HepG2 (cell line): ENCODE measurements at regions not wholly inside any gene's neighbourhood (a gene's known extent, or its start where the extent isn't known, plus 50 kb on each side); places are given as distances from the start of the nearest gene placed in this dataset.

Source experiments
- ATAC-seq: fragments of 200-7000 bp; cut with Tn5 transposase; 3 replicates; pipeline ENCODE4 v1.9.1; 2020; ENCODE audit warnings: mild to moderate bottlenecking, moderate library complexity
- BruUV-seq: library from RNA; stranded (reverse); fragments of 400-500 nt; replicated peaks from 2 replicates; lab custom pipeline; 2021; lab: Mats Ljungman, UMichigan
- CTCF ChIA-PET: fragments of 300-600 bp; formaldehyde crosslinking; extraction: SDS; loops from one replicate; lab custom pipeline; 2021; ENCODE audit warnings: low total read pairs, inconsistent platforms, low intra/inter-chr PET ratio; lab: Yijun Ruan, JAX
- POLR2A ChIA-PET: fragments of 350-600 bp; sonication (Branson Sonifier 250); formaldehyde crosslinking; loops from one replicate; lab custom pipeline; 2020; ENCODE audit warnings: antibody characterized with exemption, inconsistent platforms; lab: Yijun Ruan, JAX
- DNase-seq: peaks from one replicate; pipeline ENCODE4 v3.0.0-alpha.2; 2015; ENCODE audit warnings: low spot score
- FAIRE-seq: peaks from 3 replicates; lab custom pipeline; 2011; peaks lifted over from hg19 to GRCh38; lab: Jason Lieb, UNC
- H2AFZ ChIP-seq: one replicate; pipeline ENCODE4 v1.6.1; 2011; ENCODE audit warnings: low read length, inconsistent platforms
- H3K27ac ChIP-seq: fragments of 300-600 bp; 3 replicates; pipeline ENCODE4 v1.8.0; 2011; ENCODE audit warnings: mixed run types, mild to moderate bottlenecking, mixed read lengths, low read length, inconsistent platforms; ENCODE audit not compliant: insufficient read depth; ENCODE audit errors: extremely low read length
- H3K27me3 ChIP-seq, 2 experiments: fragments of 200-600 bp in 1 of 2; 2 replicates in 1 of 2; 3 replicates in 1 of 2; pipeline versions ENCODE4 v1.6.0 to v1.8.0; 2011; ENCODE audit warnings: low read length in 2 of 2, mild to moderate bottlenecking in 2 of 2, moderate library complexity in 2 of 2, inconsistent platforms in 1 of 2; ENCODE audit not compliant: insufficient read depth in 2 of 2, control insufficient read depth in 1 of 2
- H3K36me3 ChIP-seq, 2 experiments: fragments of 200-600 bp in 1 of 2; replicated peaks in 1 of 2; 2 replicates in 1 of 2; 3 replicates in 1 of 2; pipeline versions ENCODE4 v1.5.1 to v1.8.0; 2011; ENCODE audit warnings: low read length in 2 of 2, inconsistent platforms in 1 of 2; ENCODE audit not compliant: insufficient read depth in 2 of 2, control insufficient read depth in 1 of 2
- H3K4me1 ChIP-seq: 2 replicates; pipeline ENCODE4 v1.5.1; 2012; ENCODE audit warnings: low read length, inconsistent platforms; ENCODE audit not compliant: insufficient read depth
- H3K4me2 ChIP-seq: 2 replicates; pipeline ENCODE4 v1.6.0; 2011; ENCODE audit warnings: low read depth, low read length, inconsistent platforms
- H3K4me3 ChIP-seq, 3 experiments: fragments of 200-600 bp in 1 of 3; sonication (generic), shearing (Covaris generic) in 1 of 3; replicated peaks in 1 of 3; 2 replicates each; pipeline ENCODE4 v1.5.1; 2011 to 2016; ENCODE audit warnings: low read length in 3 of 3, inconsistent platforms in 2 of 3, low read depth in 2 of 3, mild to moderate bottlenecking in 2 of 3, control low read depth in 1 of 3, mixed read lengths in 1 of 3; ENCODE audit not compliant: insufficient read depth in 1 of 3
- H3K79me2 ChIP-seq: one replicate; pipeline ENCODE4 v1.6.1; 2011; ENCODE audit warnings: low read length, inconsistent platforms; ENCODE audit not compliant: insufficient read depth
- H3K9ac ChIP-seq: 2 replicates; pipeline ENCODE4 v1.6.0; 2011; ENCODE audit warnings: mild to moderate bottlenecking, low read depth, low read length, inconsistent platforms; ENCODE audit not compliant: insufficient read depth
- H3K9me3 ChIP-seq: 2 replicates; pipeline ENCODE4 v1.5.1; 2012; ENCODE audit warnings: mild to moderate bottlenecking, low read length
- H4K20me1 ChIP-seq: 2 replicates; pipeline ENCODE4 v1.6.0; 2011; ENCODE audit warnings: inconsistent platforms, mild to moderate bottlenecking, low read length, moderate library complexity; ENCODE audit not compliant: insufficient read depth
- AGO2 ChIP-seq: fragments of 200-400 bp; formaldehyde crosslinking; optimal IDR thresholded peaks from 2 replicates; pipeline ENCODE3; 2017; ENCODE audit warnings: mild to moderate bottlenecking, low read depth, low read length, moderate library complexity
- DZIP1 ChIP-seq: sonication (generic); formaldehyde crosslinking; IDR thresholded peaks from 2 replicates; pipeline ENCODE4 v1.5.0; 2020; ENCODE audit warnings: mild to moderate bottlenecking, missing genetic modification reagents
- ETV5 ChIP-seq: IDR thresholded peaks from 2 replicates; pipeline ENCODE4 v1.6.1; 2018; ENCODE audit warnings: missing biosample characterization, missing genetic modification reagents, inconsistent platforms, borderline replicate concordance
- FOXA3 ChIP-seq: IDR thresholded peaks from 2 replicates; pipeline ENCODE4 v1.6.1; 2016; ENCODE audit warnings: missing genetic modification reagents, missing compliant biosample characterization
- IRF2 ChIP-seq: IDR thresholded peaks from 2 replicates; pipeline ENCODE4 v1.6.1; 2018; ENCODE audit warnings: missing genetic modification reagents, missing compliant biosample characterization
- NR2C2 ChIP-seq: sonication (generic); formaldehyde crosslinking; IDR thresholded peaks from 2 replicates; pipeline ENCODE4 v1.4.0; 2020; ENCODE audit warnings: missing genetic modification reagents, mild to moderate bottlenecking, moderate library complexity, borderline replicate concordance
- SIX4 ChIP-seq: sonication (generic); formaldehyde crosslinking; IDR thresholded peaks from 2 replicates; pipeline ENCODE4 v1.4.0; 2020; ENCODE audit warnings: missing genetic modification reagents
- SNAPC2 ChIP-seq: sonication (generic); formaldehyde crosslinking; IDR thresholded peaks from 2 replicates; pipeline ENCODE4 v1.8.1; 2022; ENCODE audit warnings: mild to moderate bottlenecking, missing genetic modification reagents
- WIZ ChIP-seq: sonication (generic); formaldehyde crosslinking; IDR thresholded peaks from 2 replicates; pipeline ENCODE4 v1.5.1; 2020; ENCODE audit warnings: mild to moderate bottlenecking, missing genetic modification reagents
- ZNF232 ChIP-seq: sonication (generic); formaldehyde crosslinking; IDR thresholded peaks from 2 replicates; pipeline ENCODE4 v1.4.0; 2020; ENCODE audit warnings: missing genetic modification reagents, borderline replicate concordance
- ZNF335 ChIP-seq: sonication (generic); formaldehyde crosslinking; IDR thresholded peaks from 2 replicates; pipeline ENCODE4 v1.4.0; 2020; ENCODE audit warnings: missing genetic modification reagents
- ZNF790 ChIP-seq: sonication (generic); formaldehyde crosslinking; IDR thresholded peaks from 2 replicates; pipeline ENCODE4 v1.8.0; 2022; ENCODE audit warnings: missing genetic modification reagents, mild to moderate bottlenecking, borderline replicate concordance
- WGBS: methylation state at CpG from one replicate; pipeline ENCODE4 v1.1.6; 2017; ENCODE audit warnings: low lambda C conversion rate; 5-methylcytosine and 5-hydroxymethylcytosine counted together
- in situ Hi-C: cut with HindIII; loops from 2 replicates; pipeline ENCODE4 v1.10.0; 2017; ENCODE audit warnings: low pct_unique_long_range_greater_than_20kb; ENCODE audit not compliant: extremely low pct_ligation_motif_present
- intact Hi-C: fragments of 100-400 bp; cut with micrococcal nuclease; formaldehyde crosslinking; loops from one replicate; pipeline ENCODE4 v1.10.0; 2022; ENCODE audit not compliant: unreplicated experiment

GRCh38 chr17:71378741-71379140 is 742.1 kb upstream of the SOX9 start:
- Histone ChIP-seq H3K36me3 (no peaks in the 10 kb centered on the region), H3K4me2 (no peak overlapping the region)
- CTCF ChIA-PET, result no interaction called here
- intact Hi-C loops, result no loop called here
- no peak for TF ChIP-seq ZNF232 (CRISPR knock-in tag)
- TF ChIP-seq AGO2, result no peak
- TF ChIP-seq DZIP1, result no peak
- TF ChIP-seq NR2C2 (CRISPR knock-in tag), result 0 out of 2 replicates have a peak, but pooled peaks have one; percentile 27
- TF ChIP-seq, all 625 proteins: peak for 1
- FAIRE-seq (peak; percentile 39), ATAC-seq (peak; percentile 45), DNase-seq (peak; percentile 3)
- no peak overlapping the region for H2AFZ ChIP-seq
- no peaks in the 10 kb centered on the region for H3K4me1 ChIP-seq
- H3K27ac ChIP-seq, result no peak overlapping the region
- 22% methylated on average over 3 of the region's 3 CpGs for WGBS
- H3K79me2 ChIP-seq, result no peaks in the 10 kb centered on the region
- H3K9me3 ChIP-seq, result peaks cover 24% of the 10 kb centered on the region
- H4K20me1 ChIP-seq, result no peaks in the 10 kb centered on the region
- BruUV-seq, result no TSS peak
- no peak overlapping the region for H3K4me3 ChIP-seq
- POLR2A ChIA-PET, result no interaction called here
- H3K9ac ChIP-seq, result no peak overlapping the region
- in situ Hi-C loops, result no loop called here
- H3K27me3 ChIP-seq, result no peaks in the 10 kb centered on the region; a peak in 1 of 5 replicates

DNA sequence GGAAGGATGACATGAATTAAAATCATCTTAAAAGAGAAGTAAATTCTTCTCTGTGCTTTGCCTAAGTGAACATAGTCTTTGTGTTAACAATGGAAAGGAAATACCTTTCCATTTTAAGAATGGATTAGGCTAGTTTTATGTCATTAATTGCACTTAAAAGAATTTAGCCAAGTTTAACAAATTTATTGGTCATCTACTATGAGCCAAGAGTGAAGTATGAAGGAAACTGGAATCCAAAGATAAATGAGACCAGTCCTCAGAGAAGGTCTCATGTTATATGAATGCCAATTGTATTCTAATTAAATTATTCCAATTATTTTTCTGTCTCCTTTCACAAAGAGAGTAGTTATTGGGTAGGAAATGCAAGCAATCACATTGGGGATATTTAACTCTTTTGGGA is 741.3 kb upstream of the SOX9 start:
- no TSS peak for BruUV-seq
- H3K27me3 ChIP-seq, result no peaks in the 10 kb centered on the region; a peak in 1 of 5 replicates
- H3K4me2 ChIP-seq, result no peak overlapping the region
- intact Hi-C loops (no loop called here), in situ Hi-C loops (no loop called here)
- no peak overlapping the region for H3K4me3 ChIP-seq
- ATAC-seq (no peak), DNase-seq (no peak), FAIRE-seq (no peak)
- H3K79me2 ChIP-seq, result no peaks in the 10 kb centered on the region
- no peak for TF ChIP-seq SNAPC2 (CRISPR knock-in tag)
- TF ChIP-seq FOXA3 (CRISPR knock-in tag), result no peak
- TF ChIP-seq ZNF335 (CRISPR knock-in tag), result no peak
- no peak for TF ChIP-seq SIX4 (CRISPR knock-in tag)
- no peak for TF ChIP-seq WIZ (CRISPR knock-in tag)
- TF ChIP-seq ZNF790 (CRISPR knock-in tag), result no peak
- TF ChIP-seq IRF2 (CRISPR knock-in tag), result no peak
- no peak for TF ChIP-seq ETV5 (CRISPR knock-in tag)
- peaks cover 26% of the 10 kb centered on the region for H3K9me3 ChIP-seq
- ChIA-PET POLR2A (no interaction called here), CTCF (no interaction called here)
- H4K20me1 ChIP-seq, result no peaks in the 10 kb centered on the region
- H3K9ac ChIP-seq, result no peak overlapping the region
- H3K36me3 ChIP-seq, result no peaks in the 10 kb centered on the region
- no peak overlapping the region for H2AFZ ChIP-seq
- H3K27ac ChIP-seq, result no peak overlapping the region
- H3K4me1 ChIP-seq, result no peaks in the 10 kb centered on the region
